ENCODE measurements at regions not wholly inside any gene's neighbourhood (a gene's known extent, or its start where the extent isn't known, plus 50 kb on each side); places are given as distances from the start of the nearest gene placed in this dataset.

DNA sequence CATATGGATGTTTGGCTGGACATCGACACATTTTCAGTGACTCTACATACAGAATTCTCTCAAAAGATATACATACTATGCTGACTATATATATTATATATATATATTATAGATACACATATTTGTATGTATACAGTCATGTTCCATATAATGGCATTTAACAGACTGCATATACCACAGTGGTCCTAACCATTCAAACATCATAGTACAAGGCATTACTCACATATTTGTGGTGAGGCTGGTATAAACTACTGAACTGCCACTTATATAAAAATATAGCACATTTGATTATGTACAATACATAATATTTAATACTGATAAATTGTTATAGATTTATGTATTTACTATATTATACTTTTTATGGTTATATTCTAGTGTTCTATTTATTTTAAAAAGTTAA lies 168.5 kb downstream of the IL15 start:
- TF ChIP-seq, protein P1, sequence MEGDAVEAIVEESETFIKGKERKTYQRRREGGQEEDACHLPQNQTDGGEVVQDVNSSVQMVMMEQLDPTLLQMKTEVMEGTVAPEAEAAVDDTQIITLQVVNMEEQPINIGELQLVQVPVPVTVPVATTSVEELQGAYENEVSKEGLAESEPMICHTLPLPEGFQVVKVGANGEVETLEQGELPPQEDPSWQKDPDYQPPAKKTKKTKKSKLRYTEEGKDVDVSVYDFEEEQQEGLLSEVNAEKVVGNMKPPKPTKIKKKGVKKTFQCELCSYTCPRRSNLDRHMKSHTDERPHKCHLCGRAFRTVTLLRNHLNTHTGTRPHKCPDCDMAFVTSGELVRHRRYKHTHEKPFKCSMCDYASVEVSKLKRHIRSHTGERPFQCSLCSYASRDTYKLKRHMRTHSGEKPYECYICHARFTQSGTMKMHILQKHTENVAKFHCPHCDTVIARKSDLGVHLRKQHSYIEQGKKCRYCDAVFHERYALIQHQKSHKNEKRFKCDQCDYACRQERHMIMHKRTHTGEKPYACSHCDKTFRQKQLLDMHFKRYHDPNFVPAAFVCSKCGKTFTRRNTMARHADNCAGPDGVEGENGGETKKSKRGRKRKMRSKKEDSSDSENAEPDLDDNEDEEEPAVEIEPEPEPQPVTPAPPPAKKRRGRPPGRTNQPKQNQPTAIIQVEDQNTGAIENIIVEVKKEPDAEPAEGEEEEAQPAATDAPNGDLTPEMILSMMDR (IDR thresholded peaks at IDR 0.05 in 2 of 3, conservative IDR thresholded peaks at IDR 0.05 in 1 of 3; ENCODE audit: insufficient read depth in 2 of 3, low read depth in 1 of 3, low read length in 3 of 3), result no peak
- TF ChIP-seq PTTG1 (tag; IDR thresholded peaks at IDR 0.05; ENCODE audit: low read depth), result no peak
- TF ChIP-seq, protein P2, sequence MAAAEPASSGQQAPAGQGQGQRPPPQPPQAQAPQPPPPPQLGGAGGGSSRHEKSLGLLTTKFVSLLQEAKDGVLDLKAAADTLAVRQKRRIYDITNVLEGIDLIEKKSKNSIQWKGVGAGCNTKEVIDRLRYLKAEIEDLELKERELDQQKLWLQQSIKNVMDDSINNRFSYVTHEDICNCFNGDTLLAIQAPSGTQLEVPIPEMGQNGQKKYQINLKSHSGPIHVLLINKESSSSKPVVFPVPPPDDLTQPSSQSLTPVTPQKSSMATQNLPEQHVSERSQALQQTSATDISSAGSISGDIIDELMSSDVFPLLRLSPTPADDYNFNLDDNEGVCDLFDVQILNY (CRISPR knock-in tag; IDR thresholded peaks at IDR 0.05), result no peak
- TF ChIP-seq, protein P3, sequence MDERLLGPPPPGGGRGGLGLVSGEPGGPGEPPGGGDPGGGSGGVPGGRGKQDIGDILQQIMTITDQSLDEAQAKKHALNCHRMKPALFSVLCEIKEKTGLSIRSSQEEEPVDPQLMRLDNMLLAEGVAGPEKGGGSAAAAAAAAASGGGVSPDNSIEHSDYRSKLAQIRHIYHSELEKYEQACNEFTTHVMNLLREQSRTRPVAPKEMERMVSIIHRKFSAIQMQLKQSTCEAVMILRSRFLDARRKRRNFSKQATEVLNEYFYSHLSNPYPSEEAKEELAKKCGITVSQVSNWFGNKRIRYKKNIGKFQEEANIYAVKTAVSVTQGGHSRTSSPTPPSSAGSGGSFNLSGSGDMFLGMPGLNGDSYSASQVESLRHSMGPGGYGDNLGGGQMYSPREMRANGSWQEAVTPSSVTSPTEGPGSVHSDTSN (CRISPR knock-in tag; IDR thresholded peaks at IDR 0.05; ENCODE audit: low read depth), result no peak
- TF ChIP-seq, protein P3 (tag; conservative IDR thresholded peaks at IDR 0.05; ENCODE audit: low read depth), result no peak
- no peak for TF ChIP-seq TRIM28 (IDR thresholded peaks at IDR 0.05)

All from K562 (cell line).